GM21526 (cell line): ENCODE measurements at regions not wholly inside any gene's neighbourhood (a gene's known extent, or its start where the extent isn't known, plus 50 kb on each side); places are given as distances from the start of the nearest gene placed in this dataset.
"Not testable (repeated sequence)": the region's sequence is repeated elsewhere in the genome, so short reads cannot be mapped to it uniquely, and the experiment has no call there.

Experiments used
- ATAC-seq: cut with Tn5 transposase; IDR thresholded peaks from one replicate; pipeline ENCODE4 v1.9.1; 2021; ENCODE audit warnings: moderate library complexity; ENCODE audit not compliant: unreplicated experiment, low FRiP score

DNA sequence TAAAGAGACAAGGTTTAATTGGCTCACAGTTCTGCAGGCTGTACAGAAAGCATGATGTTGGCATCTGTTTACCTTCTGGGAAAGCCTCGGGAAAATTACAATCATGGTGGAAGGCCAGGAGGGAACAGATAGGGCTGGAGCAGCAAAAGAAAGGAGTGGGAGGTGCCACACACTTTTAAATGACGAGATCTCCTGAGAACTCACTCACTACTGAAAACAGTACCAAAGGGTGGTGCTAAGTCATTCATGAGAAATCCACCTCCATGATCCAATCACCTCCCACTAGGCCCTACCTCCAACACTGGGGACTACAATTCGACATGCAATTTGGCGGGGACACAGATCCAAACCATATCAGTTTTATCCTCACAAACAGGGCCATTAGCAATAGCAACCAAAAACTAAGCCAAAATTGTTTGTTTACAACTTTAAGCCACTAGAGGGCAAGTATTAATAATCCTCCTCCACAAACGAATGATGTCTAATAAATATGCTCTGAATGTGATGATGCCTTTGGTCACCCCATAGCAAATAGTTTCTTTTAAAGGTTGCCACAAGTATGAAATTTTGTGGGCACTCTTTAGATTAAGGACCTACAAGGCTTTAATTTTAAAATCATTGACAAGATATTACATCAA is 129.2 kb upstream of the NRBF2 start:
- ATAC-seq = no peak

DNA sequence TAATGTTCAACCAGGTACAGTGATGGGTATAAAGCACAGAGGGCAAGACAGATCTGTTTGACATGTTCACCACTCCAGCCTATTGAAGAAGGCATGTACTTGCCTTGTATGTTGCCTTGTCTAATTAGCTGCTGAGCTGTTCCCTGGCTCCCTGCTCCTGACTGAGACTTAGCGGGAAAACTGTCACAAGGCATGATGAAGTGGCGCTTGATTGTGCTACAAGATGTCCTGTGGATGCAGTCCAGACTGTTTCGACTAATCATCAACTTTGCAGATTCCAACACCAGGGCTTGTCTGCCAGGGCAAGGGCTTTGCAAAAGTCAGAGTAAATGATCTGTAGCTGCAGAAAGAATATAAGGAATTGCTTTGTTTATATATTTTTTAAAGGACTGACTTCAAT is 136.2 kb upstream of the NRBF2 start:
- ATAC-seq = no peak

DNA sequence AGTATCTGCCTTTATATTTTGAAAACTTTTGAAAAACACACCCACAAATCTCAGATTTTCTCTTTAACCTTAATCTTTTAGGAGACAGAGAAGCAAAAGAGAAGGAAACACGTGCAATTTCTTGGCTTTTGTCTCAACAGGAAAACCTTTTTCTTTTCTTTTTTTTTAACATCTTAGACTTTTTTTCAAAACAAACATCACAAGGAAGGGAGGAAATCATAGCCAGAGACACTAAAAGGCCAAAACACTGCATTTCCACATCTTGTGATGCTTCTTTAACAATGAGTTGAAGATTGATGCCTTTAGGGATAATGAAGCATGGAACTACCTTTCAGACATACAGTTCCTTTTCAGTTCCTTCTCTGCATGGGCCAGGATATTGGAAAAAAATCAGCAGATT is 136.6 kb upstream of the NRBF2 start:
- ATAC-seq = no peak

DNA sequence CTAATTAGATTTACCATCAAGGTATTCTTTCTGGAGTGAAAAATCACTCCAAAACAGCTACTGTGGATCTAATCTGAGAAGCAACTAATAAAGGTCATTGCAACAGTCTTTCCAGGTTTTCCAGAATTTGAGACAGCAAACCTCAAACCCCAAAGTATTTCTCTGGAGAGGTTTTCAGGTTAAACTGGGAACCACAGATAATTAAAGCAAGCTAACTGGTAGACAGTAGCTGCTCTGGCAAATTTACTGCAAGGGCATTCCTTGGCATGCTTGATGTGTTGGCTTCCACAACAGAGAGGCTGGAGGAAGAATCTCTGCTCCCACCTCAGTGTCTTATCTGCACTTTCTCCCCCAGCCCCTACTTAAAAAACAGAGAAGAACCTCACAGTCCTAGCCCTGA is 140.0 kb upstream of the NRBF2 start:
- ATAC-seq = no peak

DNA sequence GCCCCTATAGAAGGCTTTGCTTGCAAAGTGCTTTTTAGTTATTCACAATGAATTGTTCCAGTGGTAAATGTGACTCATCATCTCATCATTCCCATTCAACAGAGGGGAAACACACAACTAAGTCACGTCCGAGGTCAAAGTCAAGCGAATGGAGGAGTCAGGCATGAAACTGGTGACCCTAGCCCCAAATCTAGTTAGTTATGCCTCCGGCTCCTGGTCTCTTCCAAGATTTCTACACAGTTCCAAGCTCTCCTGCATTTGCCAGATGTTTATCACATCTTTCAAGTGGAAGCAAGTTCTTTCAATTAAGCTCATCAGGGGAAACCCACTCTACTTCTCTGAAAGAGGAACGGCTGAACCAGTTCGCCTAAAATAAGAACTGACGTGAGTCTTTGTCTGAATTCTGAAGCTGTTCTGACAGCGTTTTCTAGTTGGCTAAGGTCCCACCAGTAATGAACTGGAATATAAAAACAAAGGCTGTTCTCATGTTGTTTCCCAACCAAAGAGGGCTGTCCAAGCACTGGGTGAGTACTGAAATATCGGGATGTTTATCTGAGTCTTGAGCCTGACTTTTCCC is 140.9 kb upstream of the NRBF2 start:
- no peak for ATAC-seq

DNA sequence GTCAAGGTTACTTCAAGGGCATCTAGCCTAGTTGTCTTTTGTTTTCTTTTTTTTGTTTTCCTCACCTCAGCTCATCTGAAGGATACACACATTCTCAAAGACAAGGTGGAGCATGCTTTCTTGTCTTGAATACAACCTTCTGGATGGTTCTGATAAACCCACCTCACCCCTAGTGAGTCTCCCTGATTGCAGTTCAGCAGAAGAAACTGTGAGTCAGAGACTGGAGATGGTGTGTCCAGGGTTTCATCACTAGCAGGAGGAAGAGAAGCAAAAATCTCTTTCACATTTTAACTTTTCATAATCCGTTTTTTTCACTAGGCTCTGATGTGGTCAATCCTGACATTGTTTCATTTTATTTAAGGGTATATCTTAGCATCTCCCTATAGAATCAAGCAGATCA is 143.0 kb upstream of the NRBF2 start:
- no peak for ATAC-seq

DNA sequence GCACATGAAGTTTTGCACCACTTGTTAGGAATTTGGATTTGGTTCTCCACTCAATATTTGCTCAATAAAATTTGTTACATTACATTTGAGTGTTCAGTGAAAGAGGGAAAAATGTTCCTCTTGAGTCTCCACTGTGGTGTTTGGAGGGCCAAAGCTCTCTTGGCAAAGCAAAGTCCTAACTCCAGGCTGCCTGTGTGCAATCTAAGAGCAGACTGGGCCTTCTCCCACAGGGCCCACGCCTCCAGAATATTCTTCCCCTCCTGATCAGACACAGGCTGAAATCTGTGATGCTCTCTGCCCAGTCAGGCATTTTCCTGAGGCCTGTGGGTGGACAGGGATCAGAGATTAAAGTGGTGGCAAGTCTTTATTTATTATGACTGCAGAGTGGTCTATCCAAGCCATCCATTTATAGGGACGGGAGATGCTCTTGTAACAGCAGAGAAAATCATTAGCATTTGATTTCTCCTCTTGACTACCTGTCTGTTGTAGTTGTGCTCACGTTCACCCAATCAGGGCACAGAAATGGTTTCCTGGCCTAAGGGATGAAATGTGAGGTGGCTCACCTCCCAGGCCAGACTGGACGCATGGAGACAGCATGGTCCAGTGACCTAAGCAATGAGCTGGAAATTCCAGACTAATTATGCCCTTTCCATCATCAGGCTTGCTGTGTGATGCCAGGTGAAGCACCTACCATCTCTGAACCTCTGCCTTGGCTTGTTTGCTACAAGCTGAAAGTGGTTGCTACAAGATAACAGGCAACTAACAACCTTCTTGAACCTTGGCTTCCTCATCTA is 147.1 kb upstream of the NRBF2 start:
- ATAC-seq = no peak

DNA sequence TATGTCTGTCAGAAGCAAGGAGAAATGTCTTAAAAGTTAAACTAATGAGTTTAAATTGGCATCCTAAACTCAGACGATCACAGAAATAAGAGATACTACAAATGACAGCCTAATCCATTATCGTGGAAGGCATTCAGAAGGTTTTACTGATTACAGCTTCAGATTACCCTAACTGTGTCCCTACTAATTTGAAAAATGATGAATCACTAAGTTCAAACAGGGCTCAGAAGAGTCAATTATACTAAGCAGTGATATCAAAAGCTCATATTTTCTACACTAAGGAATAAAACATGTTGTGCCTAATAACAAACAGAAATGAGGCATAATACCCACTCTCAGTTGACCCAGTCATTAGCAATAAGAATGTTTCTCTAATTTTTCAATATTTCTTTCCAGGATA is 152.0 kb upstream of the NRBF2 start:
- no peak for ATAC-seq

DNA sequence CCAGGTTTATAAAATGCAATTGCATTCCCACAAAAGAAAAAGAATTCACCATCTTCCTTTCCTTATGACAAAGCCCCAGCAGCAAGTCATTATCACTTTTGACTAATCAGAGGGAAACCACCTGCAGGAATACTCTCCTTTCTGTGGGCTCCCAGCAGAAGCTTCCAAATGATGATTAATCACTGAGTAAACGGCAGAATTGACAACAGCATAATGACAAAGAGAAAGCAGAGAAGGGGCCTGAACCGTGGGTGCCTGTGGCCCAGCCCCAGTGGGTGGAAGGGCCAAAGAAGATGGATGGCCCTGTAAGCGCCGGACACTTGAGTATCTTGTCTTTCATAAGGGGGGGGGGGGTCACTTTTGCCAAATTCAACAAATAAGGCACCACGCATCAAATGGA is 152.4 kb upstream of the NRBF2 start:
- no peak for ATAC-seq

DNA sequence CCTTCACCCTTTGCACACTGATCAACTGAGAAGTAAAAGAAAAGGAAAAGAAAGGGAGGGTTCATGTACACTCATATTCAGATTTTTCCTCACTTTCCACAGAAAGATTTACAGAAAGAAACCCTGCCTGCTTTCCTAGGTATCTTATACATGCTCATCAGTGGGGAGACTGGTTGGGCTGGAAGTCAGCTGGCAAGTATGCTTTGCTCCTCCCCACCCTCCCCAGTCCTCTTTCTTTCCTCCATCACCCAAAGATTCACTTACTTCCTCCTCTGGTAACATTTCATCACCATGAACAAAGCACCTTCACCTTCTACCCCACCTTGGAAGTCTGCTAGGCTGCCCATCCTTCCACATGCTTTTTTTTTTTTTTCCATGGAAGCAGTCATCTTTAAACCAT is 153.2 kb upstream of the NRBF2 start:
- ATAC-seq = no peak

DNA sequence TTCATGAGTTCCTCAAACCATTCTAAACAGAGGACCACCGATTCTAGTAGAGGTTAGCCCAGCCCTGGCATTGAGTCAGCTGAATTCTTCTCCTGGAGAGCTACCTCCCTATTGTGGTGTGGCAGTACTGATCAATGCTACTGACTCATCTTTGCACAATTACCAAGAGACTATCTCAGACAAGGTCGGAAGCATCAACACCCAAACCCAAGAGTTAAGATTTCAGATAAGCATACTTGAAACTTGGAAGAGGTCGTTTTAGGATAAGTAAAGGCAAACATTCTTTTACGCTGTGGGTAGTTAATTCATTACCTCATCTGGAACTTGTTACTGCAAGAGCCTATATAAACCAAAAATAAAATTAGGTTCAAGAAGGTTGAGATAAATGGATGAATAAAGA is 154.6 kb upstream of the NRBF2 start:
- ATAC-seq = no peak

DNA sequence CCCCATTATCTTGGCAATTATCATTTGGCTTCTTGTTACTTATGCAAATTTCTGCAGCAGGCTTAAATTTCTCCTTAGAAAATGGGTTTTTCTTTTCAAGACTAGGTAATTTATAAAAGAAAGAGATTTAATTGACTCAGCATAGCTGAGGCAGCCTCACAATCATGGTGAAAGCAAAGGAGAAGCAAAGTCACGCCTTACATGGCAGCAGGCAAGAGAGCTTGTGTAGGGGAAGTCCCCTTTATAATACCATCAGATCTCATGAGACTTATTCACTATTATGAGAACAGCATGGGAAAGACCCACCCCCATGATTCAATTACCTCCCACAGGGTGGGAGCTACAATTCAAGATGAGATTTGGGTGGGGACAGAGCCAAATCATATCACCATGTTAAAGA is 158.3 kb upstream of the NRBF2 start:
- not testable (repeated sequence) for ATAC-seq

DNA sequence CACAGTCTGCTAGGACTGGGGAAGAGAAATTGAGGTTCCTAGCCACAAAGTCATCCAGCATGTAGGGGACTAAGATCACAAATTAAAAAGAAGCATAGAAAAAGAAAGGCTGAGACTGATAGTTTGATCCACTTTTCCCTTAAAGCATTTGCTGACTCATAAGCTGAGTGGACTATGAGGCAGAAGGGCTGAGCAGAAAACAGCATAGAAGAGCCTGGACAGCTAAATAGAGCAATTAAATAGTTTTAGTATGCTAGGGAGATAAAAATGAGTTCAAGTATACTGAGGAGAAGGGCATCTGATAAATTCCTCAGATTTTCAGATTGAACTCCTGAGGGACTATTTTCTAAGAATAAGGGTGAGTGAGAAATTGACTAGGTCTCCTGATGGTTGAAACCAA is 155.9 kb upstream of the EGR2 start:
- no peak for ATAC-seq

DNA sequence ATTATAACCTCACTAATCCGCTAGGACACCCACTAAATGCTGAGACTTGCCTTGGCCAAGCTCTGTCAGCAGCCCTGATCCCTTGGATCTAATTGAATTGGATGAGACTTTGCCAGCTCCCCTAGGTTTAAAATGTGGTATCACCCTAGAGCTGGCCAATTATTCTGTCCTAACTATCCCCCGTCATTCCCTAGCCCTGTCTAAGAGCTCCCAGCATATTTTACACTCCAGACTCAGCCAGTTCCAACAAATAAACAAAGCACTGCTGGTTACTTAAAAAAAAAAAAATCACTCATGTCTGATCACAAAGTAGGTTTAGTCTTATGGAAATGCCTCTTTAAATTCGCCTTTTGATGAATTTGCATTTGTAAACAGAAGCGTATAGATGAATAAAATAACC is 147.9 kb upstream of the EGR2 start:
- ATAC-seq = no peak

DNA sequence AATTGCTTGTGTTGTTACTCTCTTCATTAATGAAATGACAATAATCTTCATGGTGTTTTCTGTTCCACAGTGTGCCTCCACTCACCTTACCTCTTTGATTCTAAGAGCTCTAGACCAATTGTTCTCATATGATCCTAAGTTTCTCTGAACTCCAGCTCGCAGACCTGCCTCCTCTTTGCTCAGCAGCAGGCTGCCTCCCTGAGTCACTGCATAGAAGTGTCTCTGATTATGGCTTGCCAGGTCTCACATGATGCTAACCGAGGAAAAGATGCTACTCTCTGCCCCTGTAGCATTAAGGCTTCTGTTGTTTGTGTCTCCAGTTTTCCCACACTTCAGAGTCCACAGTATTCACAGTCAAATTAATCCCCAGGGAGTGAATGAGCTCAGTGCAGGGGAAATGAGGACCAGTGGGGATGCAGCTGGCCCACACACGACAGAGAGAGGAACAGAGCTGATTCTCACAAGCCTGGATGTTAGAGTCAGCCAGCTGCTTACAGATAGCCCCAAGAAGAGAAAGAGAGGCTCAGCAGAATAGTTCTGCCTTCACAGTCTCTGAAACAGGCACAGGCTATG is 145.9 kb upstream of the EGR2 start:
- ATAC-seq = no peak

DNA sequence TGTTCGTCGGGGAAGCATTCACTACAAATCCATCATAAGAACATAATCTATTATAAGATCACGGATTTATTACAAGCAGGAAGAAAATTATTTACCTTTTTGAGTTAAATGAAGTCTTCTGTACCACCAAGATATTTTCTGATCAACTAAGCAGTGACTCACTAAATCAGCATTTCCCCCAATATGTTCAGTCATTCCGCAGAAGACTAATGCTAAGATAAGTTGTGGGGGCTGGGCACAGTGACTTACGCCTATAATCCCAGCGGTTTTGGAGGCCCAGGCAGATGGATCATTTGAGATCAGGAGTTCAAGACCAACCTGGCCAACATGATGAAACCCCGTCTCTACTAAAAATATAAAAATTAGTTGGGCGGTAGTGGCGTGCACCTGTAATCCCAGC is 144.2 kb upstream of the EGR2 start:
- ATAC-seq = no peak

DNA sequence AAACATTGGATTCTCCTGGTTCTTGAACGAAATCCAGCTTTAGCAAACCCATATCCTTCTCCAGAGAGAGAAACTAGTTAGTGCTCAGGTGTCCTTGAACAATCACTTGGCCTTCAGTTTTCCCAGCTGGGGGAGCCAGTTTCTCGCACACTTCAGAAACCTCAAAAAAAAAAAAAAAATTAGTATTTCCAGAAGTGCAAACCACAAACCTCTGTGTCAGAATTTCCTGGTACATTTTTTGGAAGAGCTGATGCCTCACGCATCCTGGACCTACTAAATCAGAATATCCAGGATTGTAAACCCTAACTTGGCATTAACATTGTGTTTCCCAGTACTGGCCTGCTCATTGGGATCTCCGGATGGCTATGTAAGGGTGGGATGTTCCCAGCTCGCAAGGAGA is 143.4 kb upstream of the EGR2 start:
- ATAC-seq = no peak

DNA sequence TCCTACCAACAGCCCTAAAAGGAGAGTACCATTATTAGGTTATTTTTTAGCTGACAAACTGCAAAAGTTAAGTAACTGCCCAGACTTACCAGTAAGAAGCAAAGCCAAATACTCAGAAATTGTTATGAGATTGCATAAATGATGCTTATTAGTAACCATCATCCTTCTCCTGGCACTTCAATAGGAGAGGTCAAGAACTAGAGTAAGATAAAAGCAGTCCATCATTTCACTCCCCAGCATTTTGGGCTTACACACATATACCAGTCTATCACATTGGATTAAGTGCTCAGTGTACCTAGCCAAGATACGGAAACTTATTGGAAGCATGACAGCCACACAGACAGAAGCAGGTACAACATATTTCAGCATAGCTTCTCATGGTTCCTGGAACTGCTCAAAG is 142.8 kb upstream of the EGR2 start:
- no peak for ATAC-seq

DNA sequence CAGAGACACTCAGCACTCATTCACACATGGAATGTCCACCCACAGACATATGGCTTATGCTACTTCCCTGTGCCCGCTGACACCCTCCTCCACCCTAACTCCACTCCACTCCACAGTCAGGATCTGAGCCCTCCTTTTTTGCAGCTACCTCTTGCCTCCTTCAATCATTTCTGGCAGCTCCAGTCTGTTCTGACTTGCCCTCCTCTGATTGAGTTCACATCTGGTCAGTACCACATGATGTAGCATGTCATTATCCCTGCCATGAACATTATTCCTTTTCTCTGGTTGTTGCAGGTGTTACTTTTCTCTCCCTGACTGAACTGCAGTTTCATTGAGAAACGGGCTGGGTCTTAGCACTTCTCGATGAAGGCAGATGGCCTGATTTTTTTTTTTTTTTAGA is 130.1 kb upstream of the EGR2 start:
- no peak for ATAC-seq

DNA sequence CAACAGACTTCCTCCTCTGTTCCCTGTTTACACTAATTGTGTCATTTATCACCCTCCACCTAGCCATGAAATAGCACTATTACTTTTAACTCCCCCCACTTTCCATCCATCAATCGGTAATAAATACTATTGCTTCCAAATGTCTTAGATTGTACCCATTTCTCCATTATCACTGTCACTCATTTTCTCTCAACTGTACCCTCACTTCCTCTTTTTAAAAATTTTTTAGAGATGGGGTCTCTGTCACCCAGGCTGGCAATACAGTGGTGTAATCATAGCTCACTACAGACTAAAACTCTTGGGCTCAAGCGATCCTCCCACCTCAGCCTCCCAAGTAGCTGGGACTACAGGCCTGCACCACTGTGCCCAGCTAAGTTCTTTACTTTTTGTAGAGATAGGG is 123.5 kb upstream of the EGR2 start:
- no peak for ATAC-seq

DNA sequence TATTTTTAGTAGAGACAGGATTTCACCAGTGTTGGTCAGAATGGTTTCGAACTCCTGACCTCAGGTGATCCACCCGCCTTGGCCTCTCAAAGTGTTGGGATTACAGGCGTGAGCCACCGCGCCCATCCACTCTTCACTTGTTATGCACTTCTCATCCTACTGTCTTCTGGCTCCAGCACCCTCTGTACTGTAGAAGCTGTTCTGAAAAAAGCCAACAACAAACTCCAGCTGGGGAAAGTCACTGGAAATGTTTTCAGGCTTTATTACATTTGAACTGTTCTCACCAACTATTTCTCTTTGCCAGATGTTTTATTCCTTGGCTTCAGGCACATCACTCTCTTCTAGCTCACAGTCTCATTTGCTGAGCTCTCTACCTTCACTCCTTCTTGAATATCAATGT is 122.5 kb upstream of the EGR2 start:
- no peak for ATAC-seq

DNA sequence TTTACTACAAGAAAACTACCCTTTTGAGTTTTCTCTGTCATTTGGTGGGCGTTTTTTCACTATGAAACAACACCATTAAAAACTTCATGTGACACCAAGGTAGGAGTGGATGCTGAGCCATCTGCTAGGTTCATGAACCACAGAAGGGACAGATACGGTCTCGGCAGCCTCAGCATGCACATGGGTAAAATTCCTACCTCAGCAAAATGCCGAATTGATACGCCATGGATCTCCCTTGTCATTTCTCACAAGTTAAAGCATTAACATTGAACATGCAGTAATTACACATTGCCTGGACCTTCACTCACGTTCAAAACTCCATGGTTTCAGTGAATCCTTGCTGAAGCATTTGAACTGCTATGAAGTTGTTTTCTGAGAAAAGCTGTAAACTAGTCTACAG is 121.5 kb upstream of the EGR2 start:
- ATAC-seq = no peak
